KMS-11 (cell line): ENCODE measurements at regions not wholly inside any gene's neighbourhood (a gene's known extent, or its start where the extent isn't known, plus 50 kb on each side); places are given as distances from the start of the nearest gene placed in this dataset.
"Not testable (repeated sequence)": the region's sequence is repeated elsewhere in the genome, so short reads cannot be mapped to it uniquely, and the experiment has no call there.

Experiments
- H2AFZ ChIP-seq: fragments of 200-600 bp; sonication (generic); 2 replicates; pipeline ENCODE4 v1.6.1; 2016; ENCODE audit warnings: antibody characterized with exemption, mixed run types, low read depth
- H3K27ac ChIP-seq: fragments of 200-600 bp; sonication (generic); 2 replicates; pipeline ENCODE4 v1.6.1; 2016; ENCODE audit warnings: mild to moderate bottlenecking, mixed run types
- H3K27me3 ChIP-seq: fragments of 200-600 bp; sonication (generic); 2 replicates; pipeline ENCODE4 v1.6.1; 2017; ENCODE audit warnings: mild to moderate bottlenecking, low read depth, mixed run types, moderate library complexity; ENCODE audit not compliant: insufficient read depth
- H3K36me3 ChIP-seq: fragments of 200-600 bp; sonication (generic); 2 replicates; pipeline ENCODE4 v1.6.1; 2017; ENCODE audit warnings: mild to moderate bottlenecking, mixed run types; ENCODE audit not compliant: insufficient read depth
- H3K4me1 ChIP-seq: fragments of 200-600 bp; sonication (generic); 2 replicates; pipeline ENCODE4 v1.6.1; 2016; ENCODE audit warnings: mild to moderate bottlenecking, low read depth, mixed run types; ENCODE audit not compliant: poor library complexity, severe bottlenecking
- H3K4me2 ChIP-seq: fragments of 200-600 bp; sonication (generic); 2 replicates; pipeline ENCODE4 v1.7.0; 2016; ENCODE audit warnings: mild to moderate bottlenecking, mixed run types
- H3K4me3 ChIP-seq: fragments of 200-600 bp; sonication (generic); IDR thresholded peaks from 2 replicates; pipeline ENCODE4 v1.6.1; 2017; ENCODE audit warnings: low read depth, low read length, mixed read lengths; ENCODE audit not compliant: insufficient read depth
- H3K79me2 ChIP-seq: fragments of 200-600 bp; sonication (generic); 2 replicates; pipeline ENCODE4 v1.6.1; 2016; ENCODE audit warnings: low read depth, mixed run types; ENCODE audit not compliant: insufficient read depth
- H3K9ac ChIP-seq: fragments of 200-600 bp; sonication (generic); 2 replicates; pipeline ENCODE4 v1.6.1; 2016; ENCODE audit warnings: mild to moderate bottlenecking, mixed run types
- H4K20me1 ChIP-seq: fragments of 200-600 bp; sonication (generic); 2 replicates; pipeline ENCODE4 v1.6.1; 2016; ENCODE audit warnings: mild to moderate bottlenecking, mixed run types; ENCODE audit not compliant: insufficient read depth
- CTCF ChIP-seq: fragments of 200-600 bp; sonication (generic); conservative IDR thresholded peaks from 2 replicates; pipeline ENCODE4 v1.6.1; 2017; ENCODE audit warnings: low read depth, mild to moderate bottlenecking, antibody characterized with exemption, low read length, moderate library complexity, mixed read lengths

- H3K27ac ChIP-seq, result no peak overlapping the region
- H3K27me3 ChIP-seq, result no peaks in the 10 kb centered on the region
- H3K36me3 ChIP-seq, result no peaks in the 10 kb centered on the region
- peak; percentile 58 for TF ChIP-seq CTCF
- H3K9ac ChIP-seq, result no peak overlapping the region
- no peaks in the 10 kb centered on the region for H3K79me2 ChIP-seq
- no peak overlapping the region; the same call in 1 of the 2 replicates for H2AFZ ChIP-seq
- no peak overlapping the region for H3K4me3 ChIP-seq
- peaks cover 3% of the 10 kb centered on the region for H3K4me1 ChIP-seq
- no peak overlapping the region for H3K4me2 ChIP-seq
- H4K20me1 ChIP-seq, result no peaks in the 10 kb centered on the region
Observed at GRCh38 chr4:9703391-9703790, 78.0 kb upstream of the DRD5 start.

GRCh38 chr4:9704126-9704525 is 77.3 kb upstream of the DRD5 start:
- not testable (repeated sequence) for H3K9ac ChIP-seq, H3K27ac ChIP-seq, H3K79me2 ChIP-seq, H3K27me3 ChIP-seq, H3K36me3 ChIP-seq, H3K4me1 ChIP-seq, H4K20me1 ChIP-seq, H2AFZ ChIP-seq, H3K4me3 ChIP-seq, H3K4me2 ChIP-seq

GRCh38 chr4:9704551-9705332 is 76.7 kb upstream of the DRD5 start:
- no peak for TF ChIP-seq CTCF
- H3K9ac ChIP-seq, result no peak overlapping the region
- H3K4me3 ChIP-seq, result no peak overlapping the region
- H3K36me3 ChIP-seq, result no peaks in the 10 kb centered on the region
- no peak overlapping the region for H3K27ac ChIP-seq
- H3K4me2 ChIP-seq, result no peak overlapping the region
- no peaks in the 10 kb centered on the region for H3K79me2 ChIP-seq
- no peak overlapping the region for H2AFZ ChIP-seq
- H3K27me3 ChIP-seq, result no peaks in the 10 kb centered on the region
- H4K20me1 ChIP-seq, result no peaks in the 10 kb centered on the region
- peaks cover 3% of the 10 kb centered on the region for H3K4me1 ChIP-seq

DNA sequence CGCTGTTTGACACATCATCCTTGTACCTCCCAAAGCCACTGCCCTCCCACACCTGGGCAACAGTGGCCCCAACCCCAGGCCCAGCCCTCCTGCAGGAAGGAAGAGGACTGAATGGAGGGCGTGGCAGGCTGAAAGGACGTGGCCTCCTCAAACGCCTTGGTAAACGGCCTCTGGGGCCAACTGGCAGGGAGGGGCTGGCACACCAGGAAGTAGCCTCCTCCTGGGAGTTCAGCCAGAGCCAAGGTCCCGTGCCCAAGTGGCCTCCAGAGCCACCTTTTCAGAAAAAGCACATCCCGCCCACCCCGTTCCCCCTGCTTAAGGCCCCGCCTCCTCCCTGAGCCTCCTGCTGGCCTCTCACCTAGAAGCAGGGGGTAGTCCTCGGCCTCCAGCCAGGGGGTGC is 74.2 kb upstream of the DRD5 start:
- H3K4me3 ChIP-seq, H3K9ac ChIP-seq, H3K79me2 ChIP-seq, H3K4me1 ChIP-seq, H3K27me3 ChIP-seq, H3K27ac ChIP-seq, H3K4me2 ChIP-seq, H2AFZ ChIP-seq, H3K36me3 ChIP-seq, H4K20me1 ChIP-seq: not testable (repeated sequence)

DNA sequence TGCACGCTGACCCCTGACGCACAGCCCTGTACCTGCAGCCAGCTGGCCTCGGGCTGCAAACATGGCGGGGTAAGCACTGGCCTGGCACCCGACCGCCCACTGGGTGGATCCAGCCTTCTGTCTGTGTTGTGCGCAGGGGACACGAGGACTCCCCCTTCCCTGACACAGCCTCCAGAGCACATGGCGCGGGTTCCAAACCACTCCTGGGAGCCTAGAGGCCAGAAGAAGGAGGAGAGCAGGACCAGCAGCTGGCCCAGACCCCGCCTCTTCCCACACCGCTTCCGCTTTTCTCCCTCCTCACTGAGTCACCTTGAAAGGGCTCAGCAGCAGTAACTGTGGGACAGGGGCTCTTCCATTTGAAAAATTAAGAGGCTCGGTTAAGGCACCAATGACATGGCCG is 73.5 kb upstream of the DRD5 start:
- H2AFZ ChIP-seq, H3K4me2 ChIP-seq, H3K79me2 ChIP-seq, H3K4me3 ChIP-seq, H3K36me3 ChIP-seq, H3K4me1 ChIP-seq, H4K20me1 ChIP-seq, H3K27me3 ChIP-seq, H3K9ac ChIP-seq, H3K27ac ChIP-seq: not testable (repeated sequence)

DNA sequence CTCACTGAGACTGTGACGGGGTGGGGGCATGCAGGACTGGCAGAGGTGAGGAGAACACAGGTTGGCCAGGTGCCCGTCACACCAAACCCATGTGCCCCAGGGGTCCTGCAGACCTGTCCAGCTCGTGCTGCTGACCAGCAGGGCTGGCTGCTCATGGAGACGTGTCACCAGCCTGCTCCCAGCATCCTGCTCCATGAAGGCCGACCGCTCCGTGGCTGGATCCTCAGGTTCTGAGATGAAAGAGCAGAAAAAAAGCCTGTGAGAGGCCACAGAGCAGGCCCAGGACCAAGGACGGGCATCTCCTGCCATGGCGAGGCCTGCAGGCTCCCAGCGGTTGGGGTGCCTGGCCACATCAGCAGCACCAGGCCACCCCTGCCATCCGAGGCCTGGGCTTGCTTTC is 71.7 kb upstream of the DRD5 start:
- H3K4me1 ChIP-seq, result no peaks in the 10 kb centered on the region
- TF ChIP-seq CTCF, result no peak
- no peak overlapping the region for H3K4me2 ChIP-seq
- H3K79me2 ChIP-seq, result no peaks in the 10 kb centered on the region
- no peaks in the 10 kb centered on the region for H3K36me3 ChIP-seq
- H2AFZ ChIP-seq, result no peak overlapping the region
- no peak overlapping the region for H3K27ac ChIP-seq
- no peak overlapping the region for H3K4me3 ChIP-seq
- H3K27me3 ChIP-seq, result no peaks in the 10 kb centered on the region
- H4K20me1 ChIP-seq, result no peaks in the 10 kb centered on the region
- no peak overlapping the region for H3K9ac ChIP-seq

- H3K36me3 ChIP-seq, H2AFZ ChIP-seq, H3K27ac ChIP-seq, H3K79me2 ChIP-seq, H3K27me3 ChIP-seq, H3K4me2 ChIP-seq, H3K4me1 ChIP-seq, H3K9ac ChIP-seq, H3K4me3 ChIP-seq, H4K20me1 ChIP-seq: not testable (repeated sequence)
Observed at GRCh38 chr4:9715271-9715670, 66.2 kb upstream of the DRD5 start.
